HG03565 (cell line): ENCODE measurements at regions not wholly inside any gene's neighbourhood (a gene's known extent, or its start where the extent isn't known, plus 50 kb on each side); places are given as distances from the start of the nearest gene placed in this dataset.
A peak's percentile ranks its signal among the peaks of the same experiment; 100 is the strongest.
"Not testable (repeated sequence)": the region's sequence is repeated elsewhere in the genome, so short reads cannot be mapped to it uniquely, and the experiment has no call there.

Experiments used
- ATAC-seq: cut with Tn5 transposase; IDR thresholded peaks from one replicate; pipeline ENCODE4 v1.9.1; 2021; ENCODE audit warnings: mild to moderate bottlenecking, moderate library complexity; ENCODE audit not compliant: unreplicated experiment

GRCh38 chr3:104066658-104067057, 1300.1 kb upstream of the ALCAM start:
- no peak for ATAC-seq

GRCh38 chr3:104069114-104069513, 1297.6 kb upstream of the ALCAM start:
- no peak for ATAC-seq

- ATAC-seq = no peak
Measured at GRCh38 chr3:104070906-104071305, 1295.8 kb upstream of the ALCAM start.

- no peak for ATAC-seq
Measured at GRCh38 chr3:104080088-104080626, 1286.6 kb upstream of the ALCAM start.

DNA sequence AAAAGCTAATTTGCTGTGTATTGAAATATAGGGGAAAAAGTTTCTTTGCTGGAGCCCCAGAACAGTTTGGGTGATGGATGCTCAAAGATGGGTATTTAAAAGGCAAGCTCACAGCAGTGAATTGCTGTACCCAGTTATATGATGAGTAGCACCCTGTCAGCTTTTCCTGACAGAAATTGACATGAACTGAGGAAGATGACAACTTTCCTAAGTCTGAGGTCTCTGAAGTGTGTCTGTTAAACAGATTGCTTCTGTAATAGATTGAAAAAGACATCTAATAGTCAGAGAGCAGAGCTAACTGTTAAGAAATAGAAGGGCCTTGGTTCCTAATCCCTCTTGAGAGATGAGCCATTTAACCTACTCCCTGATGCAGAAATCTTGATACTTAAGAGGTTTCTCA, 1278.0 kb upstream of the ALCAM start:
- no peak for ATAC-seq

- not testable (repeated sequence) for ATAC-seq
Measured at GRCh38 chr3:104089987-104090386, 1276.7 kb upstream of the ALCAM start.

- no peak for ATAC-seq
Measured at GRCh38 chr3:104101736-104102135, 1265.0 kb upstream of the ALCAM start.

DNA sequence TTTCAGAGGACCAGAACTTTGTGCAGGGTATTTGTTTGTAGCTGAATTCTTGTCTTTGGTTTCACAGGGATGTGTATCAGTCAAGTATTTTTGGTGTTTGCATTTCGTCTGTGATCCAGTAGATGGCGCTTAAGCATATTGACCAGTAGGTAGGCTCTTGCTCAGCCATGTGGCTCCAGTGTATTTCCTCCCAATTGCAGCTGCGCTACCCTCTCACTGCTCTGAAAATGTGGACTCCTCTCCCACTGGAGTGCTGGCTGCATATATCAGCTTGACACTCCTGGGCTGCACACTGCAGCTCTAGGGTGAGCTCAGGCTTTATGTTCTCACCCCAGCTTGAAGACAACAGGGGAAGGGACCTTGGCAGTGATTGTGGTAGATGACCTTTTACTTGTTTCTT, 1264.3 kb upstream of the ALCAM start:
- ATAC-seq = peak; percentile 97

GRCh38 chr3:104106276-104106675, 1260.4 kb upstream of the ALCAM start:
- no peak for ATAC-seq

DNA sequence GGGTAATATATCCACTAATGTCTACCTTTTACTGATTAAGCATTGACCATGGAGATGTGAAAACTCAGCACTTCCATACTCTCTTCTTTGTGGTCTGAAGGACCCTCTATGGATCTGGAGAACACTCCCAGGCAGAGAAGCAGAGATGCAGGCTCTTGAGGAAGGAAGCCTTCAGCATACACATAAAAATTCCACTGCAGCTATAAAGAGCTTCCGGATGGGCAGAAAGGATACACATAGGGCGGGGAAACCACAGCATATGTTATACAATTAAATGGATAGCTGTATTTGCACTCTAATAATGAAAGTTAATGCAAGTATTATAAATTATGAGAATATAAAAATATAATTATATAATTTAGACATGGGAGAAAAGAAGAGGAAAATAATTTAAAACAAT, 1258.2 kb upstream of the ALCAM start:
- ATAC-seq = no peak

DNA sequence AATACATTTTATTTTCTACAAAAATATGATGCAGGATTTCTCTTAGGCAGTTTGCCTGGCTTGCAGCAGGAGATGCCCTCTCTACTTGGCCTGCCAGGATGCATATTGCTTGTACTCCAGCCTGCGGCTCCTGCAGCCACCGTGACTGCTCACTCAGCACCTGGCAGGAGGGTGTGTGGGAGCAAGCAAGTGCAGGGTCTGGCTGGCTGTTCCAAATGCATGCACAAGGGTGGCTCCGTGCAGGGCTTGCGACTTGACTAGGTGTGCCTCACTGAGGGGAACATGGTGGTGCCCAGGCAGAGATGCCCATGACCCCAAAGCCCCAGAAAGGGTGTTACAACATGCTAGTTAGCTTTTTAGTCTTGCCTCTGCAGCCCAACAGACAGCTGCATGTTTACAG, 1240.2 kb upstream of the ALCAM start:
- ATAC-seq = no peak

DNA sequence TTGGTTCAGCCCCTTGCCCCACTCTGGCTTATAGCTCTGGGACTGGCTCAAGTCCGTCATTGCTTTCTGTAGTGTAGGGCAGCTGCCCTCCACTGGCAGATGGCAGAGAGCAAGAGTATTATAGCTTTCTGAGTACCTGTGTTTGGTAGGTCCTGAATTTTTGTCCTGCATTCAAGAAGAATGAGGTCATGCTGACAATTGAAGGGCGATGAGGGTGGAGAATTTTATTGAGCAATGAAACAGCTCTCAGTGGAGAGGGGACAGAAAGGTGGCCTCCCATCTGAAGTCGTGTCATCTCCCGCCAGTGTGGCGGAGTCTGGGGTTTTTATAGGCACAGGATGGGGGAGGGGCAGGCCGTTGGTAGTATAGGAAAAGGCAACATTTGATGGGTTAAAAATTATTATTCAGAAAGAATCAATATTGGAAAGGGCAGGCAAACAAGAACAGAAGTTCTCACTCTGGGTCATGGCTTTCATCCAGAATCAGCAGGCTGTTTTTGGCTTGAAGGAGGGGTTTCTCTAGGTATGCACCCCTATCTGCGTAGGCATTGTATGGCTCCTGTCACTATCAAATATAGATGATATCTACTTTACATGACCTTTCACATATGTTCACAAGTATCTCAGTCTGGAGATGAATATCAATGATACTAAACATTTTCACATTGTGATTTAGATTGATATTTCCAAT, 1239.7 kb upstream of the ALCAM start:
- ATAC-seq = no peak

GRCh38 chr3:104127830-104128229, 1238.9 kb upstream of the ALCAM start:
- ATAC-seq = no peak

DNA sequence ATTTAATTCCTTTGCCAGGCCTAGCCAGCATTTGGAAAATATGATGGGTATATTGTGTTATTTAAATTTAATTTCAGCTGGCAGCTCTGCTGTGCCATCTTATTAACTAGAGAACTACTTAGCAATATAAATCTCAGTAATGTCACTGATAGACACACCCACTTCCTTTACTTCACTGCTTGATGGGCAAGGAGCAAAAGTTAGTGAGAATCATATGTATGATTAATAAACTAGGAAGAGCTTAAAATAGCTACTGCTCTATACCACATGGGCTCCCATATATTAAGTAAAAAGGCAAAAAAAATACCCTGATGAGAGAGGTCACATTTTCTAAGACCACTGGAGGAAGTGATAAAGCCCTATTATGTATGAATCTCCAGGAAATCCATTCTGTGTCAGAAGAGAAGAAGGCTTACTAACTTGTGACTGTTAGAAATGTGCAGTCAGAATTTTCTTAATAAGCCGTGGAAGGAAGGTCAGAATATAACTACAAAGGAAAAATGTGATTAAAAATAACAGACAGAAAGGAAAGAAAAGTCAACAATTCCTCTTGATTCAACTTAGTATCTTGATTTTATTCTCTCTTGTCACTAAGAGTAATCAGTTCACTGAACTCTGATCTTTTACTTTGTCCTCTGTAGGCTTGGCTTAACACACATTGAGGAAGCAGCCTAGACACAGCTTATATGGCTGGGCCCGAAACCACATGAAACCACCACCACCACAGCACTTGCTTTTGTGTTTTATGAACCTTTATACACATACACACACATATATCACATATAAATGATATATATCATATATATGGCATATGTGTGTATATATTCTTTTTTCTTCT, 1233.9 kb upstream of the ALCAM start:
- no peak for ATAC-seq

DNA sequence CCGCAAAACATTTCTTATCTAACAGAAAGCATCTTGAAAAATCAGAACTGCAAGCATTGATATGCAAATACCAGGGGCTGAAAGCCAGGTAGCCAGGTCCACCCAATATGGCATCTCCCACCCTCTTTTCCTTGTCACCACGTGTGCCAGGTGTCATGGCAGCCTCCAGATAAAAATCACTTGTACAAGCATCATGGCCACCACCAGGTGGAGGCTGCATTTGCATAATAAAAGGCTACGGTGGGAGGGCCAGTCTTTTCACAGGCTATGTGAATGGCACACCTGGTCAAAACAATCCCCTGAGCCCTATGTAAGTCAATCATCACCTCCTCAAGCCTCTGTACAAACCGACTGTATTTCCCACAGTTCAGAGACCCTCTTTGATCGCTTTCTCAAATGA, 1233.1 kb upstream of the ALCAM start:
- no peak for ATAC-seq

GRCh38 chr3:104137116-104137515, 1229.6 kb upstream of the ALCAM start:
- no peak for ATAC-seq

DNA sequence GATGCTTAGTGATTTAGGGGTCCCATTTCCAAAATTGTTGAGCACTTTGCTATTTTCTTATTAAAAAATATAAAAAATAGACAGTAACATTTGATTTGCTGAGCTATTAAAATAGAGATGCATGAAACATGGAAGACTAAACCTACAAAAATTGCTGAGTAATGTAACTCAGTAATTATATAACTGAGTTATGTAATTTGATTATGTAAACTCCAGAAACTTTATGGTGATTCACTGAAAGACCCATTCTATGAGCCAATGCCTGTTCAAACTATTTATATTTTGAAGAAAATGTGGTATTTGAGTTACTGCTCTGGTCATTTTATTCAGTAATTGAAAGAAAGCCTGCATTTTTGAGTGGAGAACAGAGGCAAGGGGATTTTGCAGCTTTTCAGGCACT, 1221.5 kb upstream of the ALCAM start:
- ATAC-seq = no peak

DNA sequence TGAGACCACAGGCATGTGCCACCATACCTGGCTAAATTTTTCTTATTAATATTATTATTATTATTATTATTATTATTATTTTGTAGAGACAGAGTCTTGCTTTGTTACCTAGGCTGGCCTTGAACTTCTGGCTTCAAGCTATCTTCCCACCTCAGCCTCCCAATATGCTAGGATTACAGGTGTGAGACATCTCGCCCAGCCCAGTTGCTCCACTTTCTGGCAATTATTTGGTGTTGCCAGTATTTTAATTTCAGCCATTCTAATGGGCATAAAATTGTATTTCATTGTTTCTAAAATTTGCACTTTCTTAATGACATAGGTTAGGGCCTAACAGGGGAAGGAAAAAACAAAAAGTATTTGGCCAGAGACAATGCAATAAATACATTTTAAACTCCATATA, 1217.6 kb upstream of the ALCAM start:
- no peak for ATAC-seq

DNA sequence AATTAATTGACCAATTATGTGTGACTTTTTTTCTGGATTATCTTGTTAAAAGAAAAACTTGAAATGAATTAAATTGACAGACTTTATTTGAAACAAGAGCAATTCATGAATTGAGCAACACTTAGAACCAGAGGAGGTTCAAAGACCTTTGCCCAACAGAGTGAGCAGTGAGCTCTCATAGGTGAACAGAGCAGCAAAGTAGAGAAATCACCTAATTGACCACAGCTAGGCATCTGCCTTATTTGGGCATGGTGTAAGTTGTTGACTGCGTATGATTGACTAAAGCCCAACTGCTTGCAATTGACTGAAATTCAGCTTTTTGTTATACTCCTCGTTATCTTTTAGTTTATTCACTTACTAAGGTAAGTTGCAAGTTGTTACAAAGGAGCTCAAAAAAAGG, 1216.0 kb upstream of the ALCAM start:
- no peak for ATAC-seq

- ATAC-seq = no peak
Measured at GRCh38 chr3:104154896-104155295, 1211.8 kb upstream of the ALCAM start.

DNA sequence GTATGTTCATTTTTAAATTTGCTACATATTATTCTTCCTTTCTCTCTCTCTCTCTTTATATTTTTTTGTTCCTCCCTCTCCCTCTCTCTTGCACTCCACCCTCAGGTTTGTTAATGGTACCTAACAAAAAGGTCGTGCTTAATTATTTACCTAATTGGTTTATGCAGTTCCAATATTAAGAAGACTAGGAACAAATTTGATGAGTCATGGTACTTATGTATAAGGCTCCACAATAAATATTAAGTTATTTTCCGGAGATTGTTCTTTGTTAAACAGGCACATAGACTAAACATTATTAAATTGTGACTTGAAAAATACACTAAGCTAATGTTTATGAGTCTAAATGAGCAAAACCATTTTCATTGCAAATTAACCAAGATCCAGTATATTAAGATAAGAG, 1200.8 kb upstream of the ALCAM start:
- no peak for ATAC-seq

- ATAC-seq = no peak
Measured at GRCh38 chr3:104168386-104168785, 1198.3 kb upstream of the ALCAM start.
